ENCODE measurements at regions not wholly inside any gene's neighbourhood (a gene's known extent, or its start where the extent isn't known, plus 50 kb on each side); places are given as distances from the start of the nearest gene placed in this dataset.

GRCh38 chr5:173796721-173797495, 91.2 kb upstream of the CPEB4 start:
- DNase-seq (ENCODE audit: extremely low read depth in 1 of 2, low read depth in 1 of 2), result no peak

DNA sequence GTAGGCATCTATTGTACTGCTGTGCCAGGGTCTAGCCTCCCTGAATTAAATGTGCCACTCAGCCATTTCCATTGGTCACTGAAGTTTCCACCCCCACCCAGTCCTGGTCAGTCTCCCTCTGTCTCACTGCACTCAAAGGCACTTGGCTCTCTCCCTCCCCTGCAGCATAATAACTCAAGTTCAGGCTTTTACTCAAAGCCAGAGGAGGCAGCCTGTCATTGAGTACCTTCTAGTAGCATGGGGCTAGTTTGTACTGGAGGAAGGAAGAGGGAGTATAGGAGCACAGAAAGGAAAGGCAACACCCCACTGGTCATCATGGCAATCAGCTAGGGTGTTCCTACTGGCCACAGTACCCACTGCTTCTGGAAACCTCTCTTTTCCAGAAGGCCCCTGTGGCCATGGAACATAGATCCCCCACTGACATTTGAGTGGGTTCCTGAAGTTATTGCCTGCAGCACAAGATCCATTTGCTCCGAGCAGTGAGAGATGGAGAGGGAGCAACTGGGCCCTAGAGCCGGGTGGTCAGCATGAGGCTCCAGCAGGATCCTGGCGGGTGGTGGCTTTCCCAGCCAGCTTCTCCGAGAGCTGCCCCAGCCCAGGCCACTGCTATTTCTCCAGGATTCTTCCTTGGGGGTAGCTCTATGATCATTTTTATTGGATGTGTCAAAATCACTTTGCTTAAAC, 89.9 kb upstream of the CPEB4 start:
- DNase-seq (ENCODE audit: extremely low read depth in 1 of 2, low read depth in 1 of 2), result no peak

- DNase-seq (ENCODE audit: extremely low read depth in 1 of 2, low read depth in 1 of 2), result no peak
Observed at GRCh38 chr5:173800340-173800739, 87.8 kb upstream of the CPEB4 start.

DNA sequence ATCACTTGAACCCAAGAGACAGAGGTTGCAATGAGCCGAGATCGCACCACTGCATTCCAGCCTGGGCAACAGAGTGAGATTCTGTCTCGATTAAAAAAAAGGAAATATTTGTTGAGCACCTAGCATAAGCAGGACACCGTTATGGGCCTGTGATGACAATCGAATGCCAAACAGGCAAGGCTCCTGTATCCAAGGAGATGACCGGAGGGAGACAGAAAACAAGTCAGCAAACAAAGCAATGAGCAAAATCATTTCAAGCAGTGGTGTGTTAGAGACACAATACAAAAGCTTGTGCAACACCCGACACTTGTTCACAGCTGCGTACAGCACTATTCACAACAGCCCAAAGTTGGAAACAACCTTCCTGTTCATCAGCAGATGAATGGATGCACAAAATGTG, 87.1 kb upstream of the CPEB4 start:
- no peak for DNase-seq (ENCODE audit: extremely low read depth in 1 of 2, low read depth in 1 of 2)

GRCh38 chr5:173802670-173803165, 85.4 kb upstream of the CPEB4 start:
- DNase-seq (ENCODE audit: extremely low read depth in 1 of 2, low read depth in 1 of 2), result no peak

- no peak for DNase-seq (ENCODE audit: extremely low read depth in 1 of 2, low read depth in 1 of 2)
Observed at GRCh38 chr5:173804579-173804978, 83.6 kb upstream of the CPEB4 start.

DNA sequence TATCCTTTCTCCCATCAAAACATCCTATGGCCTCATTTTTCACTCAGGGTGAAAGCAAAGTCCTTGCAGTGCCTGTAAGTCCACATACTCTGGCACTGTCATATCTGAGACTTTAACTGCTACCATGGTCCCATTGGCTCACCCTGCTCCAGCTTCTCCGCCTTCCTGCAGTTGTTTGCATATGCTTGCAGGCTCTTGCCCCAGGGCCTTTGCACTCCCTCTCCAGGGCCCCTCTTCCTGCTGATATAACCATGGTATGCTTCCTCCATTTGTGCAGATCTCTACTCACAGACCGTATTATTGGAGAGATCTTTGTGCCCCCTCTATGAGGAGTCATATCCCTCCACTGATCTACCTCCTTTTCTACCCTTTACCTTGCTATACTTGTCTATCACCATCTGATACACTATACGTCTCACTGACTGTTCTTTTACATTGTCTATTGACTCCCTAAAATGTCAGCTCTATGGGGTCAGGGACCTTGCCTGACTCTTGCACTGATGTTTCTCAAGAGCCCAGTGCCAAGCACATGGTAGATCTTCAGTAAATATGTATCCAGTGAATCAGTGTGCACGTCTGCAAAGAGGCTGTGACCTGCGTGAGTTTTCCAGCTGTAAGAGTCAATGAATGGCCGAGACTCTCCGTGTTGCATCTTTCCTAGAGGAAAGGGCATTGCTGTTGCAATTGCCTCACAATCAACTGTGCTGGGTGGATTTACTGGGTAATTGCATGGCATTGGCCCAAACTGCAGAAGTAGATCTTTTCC, 81.7 kb upstream of the CPEB4 start:
- no peak for DNase-seq (ENCODE audit: extremely low read depth in 1 of 2, low read depth in 1 of 2)

DNA sequence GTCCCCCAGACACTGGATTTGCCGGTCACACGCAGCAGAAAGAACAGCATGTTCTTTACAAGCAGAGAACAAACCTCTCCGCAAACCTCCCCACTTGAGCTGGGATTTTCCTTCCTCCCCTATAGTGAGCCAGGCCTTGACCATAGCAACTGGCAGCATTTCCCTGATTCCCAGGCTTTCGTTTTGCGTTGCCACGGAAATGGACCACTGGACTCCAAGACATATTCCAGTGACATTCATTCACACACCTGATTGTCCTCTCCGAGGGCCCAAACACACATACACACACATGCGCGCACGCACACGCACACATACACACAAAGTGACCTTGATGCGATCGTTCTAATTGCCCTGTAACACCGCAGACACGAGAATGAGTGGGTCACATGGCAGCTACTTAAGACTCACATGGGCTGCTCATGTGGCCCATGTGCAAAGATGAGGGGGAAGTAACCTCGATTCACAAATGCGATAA, 80.9 kb upstream of the CPEB4 start:
- no peak for DNase-seq (ENCODE audit: extremely low read depth in 1 of 2, low read depth in 1 of 2)

DNA sequence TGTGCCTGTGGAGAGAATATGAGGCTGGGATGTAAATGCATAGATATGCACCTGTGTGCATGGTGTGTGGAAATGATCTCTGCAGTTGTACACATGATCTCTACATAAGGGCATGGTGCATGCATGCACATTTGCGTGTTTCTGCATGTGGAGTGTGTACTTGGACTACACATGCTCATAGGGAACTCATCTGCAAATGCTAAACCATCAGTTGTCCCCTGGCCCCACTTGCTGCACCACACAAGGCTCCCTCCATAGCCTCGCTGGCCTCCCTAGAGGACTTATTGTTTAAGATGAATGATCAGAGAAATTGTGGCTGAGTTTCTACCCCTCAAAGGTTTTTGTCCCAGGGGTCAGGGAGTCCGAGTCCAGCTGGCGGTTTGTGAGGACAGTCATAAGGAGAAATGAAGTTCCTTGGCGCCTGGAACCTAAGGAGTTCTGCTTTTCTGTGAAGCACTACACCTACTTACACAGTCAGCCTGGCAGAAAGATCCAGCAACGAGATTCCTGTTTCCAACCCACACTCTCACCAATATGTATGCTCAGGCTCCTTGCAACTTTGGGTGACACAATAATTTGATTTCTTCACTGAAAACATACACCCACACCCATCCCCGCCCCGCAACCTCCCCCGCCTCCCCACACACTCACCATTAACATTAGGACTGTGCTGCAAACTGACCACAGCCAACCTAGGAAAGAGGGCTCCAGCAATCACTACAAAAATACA, 79.9 kb upstream of the CPEB4 start:
- no peak for DNase-seq (ENCODE audit: extremely low read depth in 1 of 2, low read depth in 1 of 2)

- no peak for DNase-seq (ENCODE audit: extremely low read depth in 1 of 2, low read depth in 1 of 2)
Observed at GRCh38 chr5:173809014-173809413, 79.1 kb upstream of the CPEB4 start.

GRCh38 chr5:173812811-173813550, 75.2 kb upstream of the CPEB4 start:
- DNase-seq (ENCODE audit: extremely low read depth in 1 of 2, low read depth in 1 of 2), result no peak

DNA sequence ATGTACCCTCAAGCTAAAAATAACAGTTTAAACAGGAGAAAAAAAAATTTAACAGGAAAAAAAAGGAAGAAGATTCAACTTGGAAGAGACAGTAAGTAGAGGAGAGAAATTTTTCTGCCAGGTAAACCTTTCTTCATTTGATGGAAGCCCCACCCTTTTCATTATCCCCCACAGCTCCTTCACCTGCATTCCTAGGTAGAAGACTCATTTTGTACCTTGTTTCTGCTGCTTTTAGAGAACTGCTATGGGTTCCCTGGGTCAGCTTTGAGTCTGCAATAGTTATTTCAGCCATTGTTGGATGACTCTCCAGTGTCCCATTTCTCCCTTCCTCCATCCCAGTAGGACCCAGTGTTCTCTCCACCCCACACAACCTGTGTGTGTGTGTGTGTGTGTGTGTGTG, 74.1 kb upstream of the CPEB4 start:
- no peak for DNase-seq (ENCODE audit: extremely low read depth in 1 of 2, low read depth in 1 of 2)

DNA sequence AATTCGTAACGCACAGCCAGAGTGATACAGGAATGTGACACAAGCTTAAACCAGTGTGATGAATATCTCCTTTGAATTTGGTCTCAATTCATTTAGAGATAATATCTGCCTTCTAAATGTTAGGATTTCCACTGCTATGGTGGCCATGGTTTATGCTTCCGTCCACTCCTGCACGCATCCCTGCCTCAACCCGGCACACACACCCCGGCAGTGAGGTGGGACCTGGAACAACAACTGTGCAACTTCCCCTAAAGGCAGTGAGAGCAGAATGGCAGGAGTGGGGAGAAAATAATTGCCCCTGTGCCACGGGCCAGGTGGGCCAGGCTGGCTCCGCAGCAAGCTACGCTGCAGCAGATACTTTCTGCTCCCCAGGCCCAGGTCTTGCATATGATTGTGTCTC, 72.6 kb upstream of the CPEB4 start:
- no peak for DNase-seq (ENCODE audit: extremely low read depth in 1 of 2, low read depth in 1 of 2)

DNA sequence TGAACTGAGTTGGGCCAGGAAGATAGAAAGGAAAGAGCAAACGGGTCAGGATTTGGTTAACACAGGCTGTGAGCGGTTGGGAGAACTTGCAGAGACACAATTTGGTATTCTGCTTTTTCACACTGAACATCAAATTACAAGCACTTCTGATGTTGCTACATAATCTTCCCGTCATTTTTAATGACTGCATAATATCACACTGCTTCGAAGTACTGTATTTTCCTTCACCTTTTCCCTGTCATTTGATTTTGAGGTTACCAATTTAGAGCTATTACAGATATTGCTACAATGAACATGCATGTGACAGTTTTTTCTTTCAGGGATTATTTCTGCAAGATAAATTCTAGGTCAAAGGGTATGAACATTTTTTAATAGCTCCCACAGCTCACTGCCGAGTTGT, 71.4 kb upstream of the CPEB4 start:
- no peak for DNase-seq (ENCODE audit: extremely low read depth in 1 of 2, low read depth in 1 of 2)

DNA sequence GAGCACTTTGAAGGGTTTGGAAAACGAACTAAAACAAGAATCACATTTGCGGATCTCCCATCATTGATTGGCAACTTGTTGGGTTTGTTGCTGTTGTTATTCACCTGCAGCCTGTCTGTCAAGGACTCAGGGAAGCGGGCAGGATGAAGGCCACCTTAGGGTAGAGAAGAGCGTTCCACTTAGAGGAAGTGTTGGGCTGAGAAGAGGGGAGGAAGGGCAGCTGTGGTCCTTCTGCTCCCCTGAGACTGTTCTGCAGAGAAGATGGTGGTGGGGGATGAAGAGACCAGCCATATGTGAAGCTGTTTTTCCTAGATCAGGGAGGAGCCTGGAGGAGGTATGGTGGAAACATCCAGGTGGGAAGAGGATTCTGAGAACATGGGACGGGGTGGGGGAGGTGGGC, 70.6 kb upstream of the CPEB4 start:
- DNase-seq (ENCODE audit: extremely low read depth in 1 of 2, low read depth in 1 of 2), result no peak

- DNase-seq (ENCODE audit: extremely low read depth in 1 of 2, low read depth in 1 of 2), result no peak
Observed at GRCh38 chr5:173819521-173819920, 68.6 kb upstream of the CPEB4 start.

DNA sequence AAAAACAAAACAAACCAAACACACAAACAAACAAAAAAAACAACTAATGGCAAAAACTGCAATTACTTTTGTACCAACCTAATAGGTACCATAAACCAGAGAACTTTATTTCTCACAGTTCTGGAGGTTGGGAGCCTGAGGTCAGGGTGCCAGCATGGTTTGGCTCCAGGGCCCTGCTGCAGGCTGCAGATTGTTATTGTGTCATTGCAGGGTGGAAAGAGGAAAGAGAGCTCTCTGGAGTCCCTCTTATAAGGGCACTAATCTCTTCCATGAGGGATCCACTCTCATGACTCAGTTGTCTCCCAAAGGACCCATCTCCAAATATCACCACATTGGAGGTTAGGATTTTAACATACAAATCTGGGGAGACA, 64.9 kb upstream of the CPEB4 start:
- DNase-seq (ENCODE audit: extremely low read depth in 1 of 2, low read depth in 1 of 2), result no peak

DNA sequence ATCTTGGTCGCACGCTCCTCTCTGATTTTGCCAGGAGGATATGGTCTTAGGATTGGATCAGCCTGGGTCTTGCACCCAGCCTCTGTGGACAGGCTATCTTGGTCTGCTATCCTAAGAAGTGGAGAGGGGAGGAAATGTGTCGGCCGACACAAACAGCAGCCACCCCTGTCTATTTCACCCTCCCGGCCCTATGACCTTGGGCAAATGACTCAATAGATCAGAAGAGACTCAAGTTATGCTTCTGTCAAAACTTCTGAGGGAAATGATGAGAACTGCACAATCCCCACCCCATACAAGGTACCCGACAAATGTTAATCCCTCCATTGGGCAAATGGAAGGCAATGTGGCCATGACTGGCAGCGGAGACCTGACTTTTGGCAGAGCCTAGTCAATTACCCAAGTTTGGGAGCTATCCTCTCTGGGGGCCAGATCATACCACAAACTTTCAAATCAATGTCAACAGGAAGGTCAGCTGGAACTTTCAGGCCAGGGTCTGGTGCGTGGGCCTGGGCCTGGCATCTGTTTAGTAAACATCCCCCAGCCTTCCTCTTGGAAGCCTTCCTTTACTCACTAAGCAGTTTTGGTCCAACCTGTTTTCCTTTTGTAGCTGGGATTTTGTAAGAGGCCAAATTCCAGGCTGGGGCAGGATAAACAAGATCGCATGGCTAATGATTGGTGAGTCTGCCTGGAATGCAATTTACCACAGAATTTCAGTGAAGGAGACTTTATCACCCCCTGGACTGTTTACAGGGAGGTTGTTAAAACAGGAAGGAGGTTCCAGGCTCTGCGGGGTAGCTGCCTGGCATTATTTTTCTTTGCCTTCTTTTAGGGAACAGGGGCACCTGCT, 64.2 kb upstream of the CPEB4 start:
- DNase-seq (ENCODE audit: extremely low read depth in 1 of 2, low read depth in 1 of 2), result no peak

DNA sequence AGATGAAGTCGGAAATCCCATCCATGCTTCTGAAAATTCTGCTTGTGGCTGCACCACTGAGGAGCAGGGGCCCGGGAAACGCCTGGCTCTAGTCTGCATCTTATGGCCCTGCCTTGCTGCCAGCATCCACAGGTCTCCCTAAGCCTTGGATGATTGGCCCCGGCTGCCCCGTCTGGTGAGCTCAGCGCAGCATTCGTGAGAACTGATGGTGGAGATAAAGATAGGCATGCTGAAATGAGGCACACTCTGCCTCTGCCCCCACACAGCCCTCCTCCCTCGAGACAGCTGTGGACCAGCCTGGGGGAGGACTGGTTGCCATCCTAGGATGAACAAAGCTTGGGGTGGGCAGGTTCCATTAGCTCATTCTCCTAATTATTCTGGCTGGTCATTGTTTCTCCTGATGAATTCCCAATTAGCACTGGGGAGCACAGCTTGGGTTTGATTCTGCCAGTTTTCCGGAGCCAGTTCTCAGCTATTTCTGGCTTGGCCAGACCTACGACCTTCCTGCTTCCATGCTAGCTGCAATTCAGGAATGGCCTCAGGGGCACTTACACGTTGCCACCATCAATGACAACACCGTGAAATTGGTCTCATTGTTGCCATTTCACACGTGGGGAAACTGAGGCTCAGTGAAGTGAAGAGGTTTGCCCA, 62.8 kb upstream of the CPEB4 start:
- DNase-seq (ENCODE audit: extremely low read depth in 1 of 2, low read depth in 1 of 2), result no peak

All from stimulated activated CD8-positive, alpha-beta memory T cell treated with anti-CD3 and anti-CD28 coated beads, Interleukin-7, amount 100 ng/mL, for 48 hours (primary cell).